Mammary epithelial cell (primary cell): ENCODE measurements at regions not wholly inside any gene's neighbourhood (a gene's known extent, or its start where the extent isn't known, plus 50 kb on each side); places are given as distances from the start of the nearest gene placed in this dataset.

Experiments used
- EZH2 ChIP-seq: IDR thresholded peaks from 2 replicates; pipeline ENCODE4 v1.6.1; 2012; ENCODE audit warnings: low read length, inconsistent platforms, borderline replicate concordance
- TF ChIP-seq, protein P1 (sequence below), 2 donors: IDR thresholded peaks in 1 of 2; conservative IDR thresholded peaks in 1 of 2; 2 replicates each; pipeline ENCODE4 v1.5.1; 2011 to 2012; ENCODE audit warnings: inconsistent platforms in 2 of 2, low read length in 2 of 2, mild to moderate bottlenecking in 2 of 2, control low read depth in 1 of 2, low read depth in 1 of 2; ENCODE audit not compliant: insufficient read depth in 1 of 2; ENCODE audit errors: extremely low read depth in 1 of 2

DNA sequence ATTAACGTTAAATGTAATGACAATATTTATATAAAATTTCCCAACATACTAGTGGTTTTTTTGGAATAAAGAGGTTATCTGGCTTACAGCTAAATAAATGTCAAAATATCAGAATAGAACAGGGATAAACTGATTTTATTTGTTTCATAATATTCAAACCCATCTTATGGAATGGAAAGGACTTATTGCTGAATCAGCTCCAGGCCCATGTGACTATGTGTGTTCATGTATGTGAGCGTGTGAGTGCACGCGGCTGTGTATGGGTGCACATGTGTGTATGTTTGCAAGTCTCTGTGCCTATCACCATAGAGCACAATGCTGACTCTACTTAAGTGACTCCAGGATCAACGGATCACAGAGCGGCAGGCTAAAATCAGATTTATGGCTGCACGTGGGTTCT lies 392.3 kb upstream of the GRM7 start:
- TF ChIP-seq, protein P1, sequence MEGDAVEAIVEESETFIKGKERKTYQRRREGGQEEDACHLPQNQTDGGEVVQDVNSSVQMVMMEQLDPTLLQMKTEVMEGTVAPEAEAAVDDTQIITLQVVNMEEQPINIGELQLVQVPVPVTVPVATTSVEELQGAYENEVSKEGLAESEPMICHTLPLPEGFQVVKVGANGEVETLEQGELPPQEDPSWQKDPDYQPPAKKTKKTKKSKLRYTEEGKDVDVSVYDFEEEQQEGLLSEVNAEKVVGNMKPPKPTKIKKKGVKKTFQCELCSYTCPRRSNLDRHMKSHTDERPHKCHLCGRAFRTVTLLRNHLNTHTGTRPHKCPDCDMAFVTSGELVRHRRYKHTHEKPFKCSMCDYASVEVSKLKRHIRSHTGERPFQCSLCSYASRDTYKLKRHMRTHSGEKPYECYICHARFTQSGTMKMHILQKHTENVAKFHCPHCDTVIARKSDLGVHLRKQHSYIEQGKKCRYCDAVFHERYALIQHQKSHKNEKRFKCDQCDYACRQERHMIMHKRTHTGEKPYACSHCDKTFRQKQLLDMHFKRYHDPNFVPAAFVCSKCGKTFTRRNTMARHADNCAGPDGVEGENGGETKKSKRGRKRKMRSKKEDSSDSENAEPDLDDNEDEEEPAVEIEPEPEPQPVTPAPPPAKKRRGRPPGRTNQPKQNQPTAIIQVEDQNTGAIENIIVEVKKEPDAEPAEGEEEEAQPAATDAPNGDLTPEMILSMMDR (conservative IDR thresholded peaks at IDR 0.05 in 1 of 2, IDR thresholded peaks at IDR 0.05 in 1 of 2; ENCODE audit: extremely low read depth in 1 of 2, insufficient read depth in 1 of 2, low read depth in 1 of 2, low read length in 2 of 2) = no peak
- no peak for TF ChIP-seq EZH2
